PC-9 (cell line): ENCODE measurements at regions not wholly inside any gene's neighbourhood (a gene's known extent, or its start where the extent isn't known, plus 50 kb on each side); places are given as distances from the start of the nearest gene placed in this dataset.

Experiments
- BruUV-seq: library from RNA; stranded (reverse); fragments of 400-500 nt; replicated peaks from 2 replicates; lab custom pipeline; 2021; lab: Mats Ljungman, UMichigan
- CTCF ChIA-PET: fragments of 300-600 bp; sonication (Branson Sonifier 250); formaldehyde crosslinking; loops from one replicate; lab custom pipeline; 2022; ENCODE audit warnings: antibody characterized with exemption; lab: Charles Lee
- POLR2A ChIA-PET: fragments of 300-600 bp; sonication (Branson Sonifier 250); formaldehyde crosslinking; loops from one replicate; lab custom pipeline; 2022; ENCODE audit warnings: antibody characterized with exemption; ENCODE audit not compliant: unreplicated experiment; lab: Charles Lee
- DNase-seq, 2 experiments: peaks; one replicate each; pipeline versions ENCODE4 v3.0.0 to v3.0.0-alpha.2; 2015 to 2022; ENCODE audit warnings: mixed read lengths in 1 of 2
- H2AFZ ChIP-seq: fragments of 200-600 bp; sonication (generic); 2 replicates; pipeline ENCODE4 v1.8.1; 2017; ENCODE audit warnings: antibody characterized with exemption
- H3F3A ChIP-seq: fragments of 200-600 bp; sonication (generic); 2 replicates; pipeline ENCODE4 v1.8.1; 2017; ENCODE audit warnings: antibody characterized with exemption, mild to moderate bottlenecking, low read depth; ENCODE audit not compliant: insufficient read depth
- H3K27ac ChIP-seq: fragments of 200-600 bp; sonication (generic); 2 replicates; pipeline ENCODE4 v1.6.1; 2016; ENCODE audit warnings: mixed run types
- H3K27me3 ChIP-seq: fragments of 200-600 bp; sonication (generic); 2 replicates; pipeline ENCODE4 v1.6.1; 2016; ENCODE audit warnings: low read depth, mixed run types; ENCODE audit not compliant: insufficient read depth
- H3K36me3 ChIP-seq: fragments of 200-600 bp; sonication (generic); 2 replicates; pipeline ENCODE4 v1.6.1; 2016; ENCODE audit warnings: low read depth, mixed run types
- H3K4me1 ChIP-seq: fragments of 200-600 bp; sonication (generic); replicated peaks from 2 replicates; pipeline ENCODE4 v1.6.1; 2016; ENCODE audit warnings: mixed run types; ENCODE audit not compliant: insufficient read depth
- H3K4me2 ChIP-seq: fragments of 200-600 bp; sonication (generic); 2 replicates; pipeline ENCODE4 v1.6.1; 2017; ENCODE audit warnings: mixed run types
- H3K4me3 ChIP-seq: fragments of 200-600 bp; sonication (generic); 2 replicates; pipeline ENCODE4 v1.6.1; 2016; ENCODE audit warnings: mixed run types
- H3K79me2 ChIP-seq: fragments of 200-600 bp; sonication (generic); 2 replicates; pipeline ENCODE4 v1.6.1; 2017; ENCODE audit warnings: low read depth, mixed run types
- H3K9me2 ChIP-seq: fragments of 200-600 bp; sonication (generic); 2 replicates; pipeline ENCODE4 v1.8.1; 2017; ENCODE audit warnings: mild to moderate bottlenecking; ENCODE audit not compliant: insufficient read depth
- H3K9me3 ChIP-seq: fragments of 200-600 bp; sonication (generic); 2 replicates; pipeline ENCODE4 v1.8.1; 2016; ENCODE audit warnings: low read depth; ENCODE audit not compliant: insufficient read depth
- H4K20me1 ChIP-seq: fragments of 200-600 bp; sonication (generic); 2 replicates; pipeline ENCODE4 v1.8.1; 2017; ENCODE audit not compliant: insufficient read depth
- EZH2 ChIP-seq: fragments of 200-600 bp; sonication (generic); IDR thresholded peaks from 2 replicates; pipeline ENCODE4 v1.8.0; 2017; ENCODE audit warnings: antibody characterized with exemption, low read depth
- intact Hi-C: fragments of 100-400 bp; cut with micrococcal nuclease; formaldehyde crosslinking; loops from one replicate; pipeline ENCODE4 v1.10.0; 2022; ENCODE audit not compliant: unreplicated experiment
- TF ChIP-seq, protein P1 (sequence below): fragments of 200-600 bp; sonication (generic); conservative IDR thresholded peaks from 2 replicates; pipeline ENCODE4 v1.6.1; 2017; ENCODE audit warnings: mixed run types, antibody characterized with exemption, mild to moderate bottlenecking, moderate library complexity

GRCh38 chr2:172241222-172241621 lies 138.5 kb upstream of the DLX2 start:
- DNase-seq, result no peak
- intact Hi-C loops, result no loop called here
- H3F3A ChIP-seq, result no peaks in the 10 kb centered on the region
- no peaks in the 10 kb centered on the region for H3K79me2 ChIP-seq
- no peak overlapping the region for H3K4me3 ChIP-seq
- H3K4me1 ChIP-seq, result peaks cover 8% of the 10 kb centered on the region
- TF ChIP-seq EZH2, result no peak
- TF ChIP-seq, protein P1, sequence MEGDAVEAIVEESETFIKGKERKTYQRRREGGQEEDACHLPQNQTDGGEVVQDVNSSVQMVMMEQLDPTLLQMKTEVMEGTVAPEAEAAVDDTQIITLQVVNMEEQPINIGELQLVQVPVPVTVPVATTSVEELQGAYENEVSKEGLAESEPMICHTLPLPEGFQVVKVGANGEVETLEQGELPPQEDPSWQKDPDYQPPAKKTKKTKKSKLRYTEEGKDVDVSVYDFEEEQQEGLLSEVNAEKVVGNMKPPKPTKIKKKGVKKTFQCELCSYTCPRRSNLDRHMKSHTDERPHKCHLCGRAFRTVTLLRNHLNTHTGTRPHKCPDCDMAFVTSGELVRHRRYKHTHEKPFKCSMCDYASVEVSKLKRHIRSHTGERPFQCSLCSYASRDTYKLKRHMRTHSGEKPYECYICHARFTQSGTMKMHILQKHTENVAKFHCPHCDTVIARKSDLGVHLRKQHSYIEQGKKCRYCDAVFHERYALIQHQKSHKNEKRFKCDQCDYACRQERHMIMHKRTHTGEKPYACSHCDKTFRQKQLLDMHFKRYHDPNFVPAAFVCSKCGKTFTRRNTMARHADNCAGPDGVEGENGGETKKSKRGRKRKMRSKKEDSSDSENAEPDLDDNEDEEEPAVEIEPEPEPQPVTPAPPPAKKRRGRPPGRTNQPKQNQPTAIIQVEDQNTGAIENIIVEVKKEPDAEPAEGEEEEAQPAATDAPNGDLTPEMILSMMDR, result no peak
- H2AFZ ChIP-seq, result no peak overlapping the region
- no peaks in the 10 kb centered on the region for H3K9me2 ChIP-seq
- H3K36me3 ChIP-seq, result no peaks in the 10 kb centered on the region
- peaks cover 7% of the 10 kb centered on the region; the same call in 1 of the 2 replicates for H3K9me3 ChIP-seq
- ChIA-PET CTCF (no interaction called here), POLR2A (interaction anchor here (0.7 kb wide), 1 partner anchor 1124 kb away, joined by 3 read pairs; no protein-coding TSS in a partner anchor)
- H3K27ac ChIP-seq, result no peak overlapping the region
- no peak overlapping the region for H3K4me2 ChIP-seq
- no peaks in the 10 kb centered on the region for H4K20me1 ChIP-seq
- H3K27me3 ChIP-seq, result no peaks in the 10 kb centered on the region
- no TSS peak for BruUV-seq

DNA sequence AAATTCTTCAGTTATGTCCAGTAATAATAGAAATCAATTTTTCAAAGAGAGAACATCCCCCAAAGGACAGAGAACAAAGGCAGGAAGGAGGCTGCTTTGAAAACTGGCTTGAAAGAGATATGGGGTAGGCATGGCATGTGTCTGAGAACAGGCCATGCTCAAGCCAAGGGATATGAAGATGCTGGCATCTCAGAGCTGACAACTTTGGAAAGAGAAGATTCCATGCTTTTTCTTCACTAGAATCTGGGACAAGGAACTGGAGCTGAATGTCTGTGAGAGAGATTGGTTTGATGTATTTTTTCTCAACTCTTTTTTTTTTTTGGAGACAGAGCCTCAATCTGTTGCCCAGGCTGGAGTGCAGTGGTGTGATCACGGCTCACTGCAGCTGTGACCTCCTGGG lies 139.8 kb upstream of the DLX2 start:
- intact Hi-C loops, result no loop called here
- no TSS peak for BruUV-seq

DNA sequence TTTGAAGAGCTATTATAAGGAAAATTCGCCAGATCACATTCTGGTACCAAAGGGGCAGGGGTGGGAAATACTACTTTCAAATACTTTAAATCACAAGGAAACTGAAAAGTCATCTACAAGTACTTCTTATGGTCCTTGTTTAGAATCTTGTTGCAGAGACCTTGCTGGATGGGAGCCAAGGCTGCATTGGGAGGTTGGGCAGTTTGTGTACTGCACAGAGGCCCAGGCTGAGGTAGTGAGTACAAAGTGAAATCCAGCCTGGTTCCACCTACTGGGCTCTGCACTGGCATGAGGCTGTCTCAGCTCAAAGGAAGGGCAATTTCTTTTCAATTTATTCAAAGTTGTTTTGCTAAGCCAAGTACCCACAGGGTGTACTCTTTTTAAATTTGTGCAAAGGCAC lies 140.3 kb upstream of the DLX2 start:
- TF ChIP-seq, protein P1, result no peak
- no peak for TF ChIP-seq EZH2
- peaks cover 26% of the 10 kb centered on the region for H3K4me1 ChIP-seq
- intact Hi-C loops, result no loop called here
- H4K20me1 ChIP-seq, result no peaks in the 10 kb centered on the region
- BruUV-seq, result no TSS peak
- DNase-seq, result peak in 1 of 2 experiments; percentile 28
- no peaks in the 10 kb centered on the region for H3K9me2 ChIP-seq
- no peaks in the 10 kb centered on the region for H3K36me3 ChIP-seq
- no peak overlapping the region for H3K4me3 ChIP-seq
- no peak overlapping the region for H3K4me2 ChIP-seq
- H3K27me3 ChIP-seq, result no peaks in the 10 kb centered on the region
- no peaks in the 10 kb centered on the region for H3K79me2 ChIP-seq
- POLR2A ChIA-PET, result interaction anchor here (0.6 kb wide), 1 partner anchor 21 kb away, joined by 3 read pairs; no protein-coding TSS in a partner anchor
- H2AFZ ChIP-seq, result no peak overlapping the region
- CTCF ChIA-PET, result interaction anchor here (0.7 kb wide), 1 partner anchor 219 kb away, joined by 3 read pairs; no protein-coding TSS in a partner anchor
- H3K9me3 ChIP-seq, result peaks cover 11% of the 10 kb centered on the region; the same call in 1 of the 2 replicates
- H3K27ac ChIP-seq, result no peak overlapping the region
- peaks cover 17% of the 10 kb centered on the region for H3F3A ChIP-seq

More for the DNA sequence above, 139.8 kb upstream of the DLX2 start:
- TF ChIP-seq, protein P1, result no peak
- no peak for TF ChIP-seq EZH2
- H3K9me3 ChIP-seq, result peaks cover 11% of the 10 kb centered on the region; the same call in 1 of the 2 replicates
- no peaks in the 10 kb centered on the region for H4K20me1 ChIP-seq
- no peak overlapping the region for H3K4me2 ChIP-seq
- H3K27ac ChIP-seq, result no peak overlapping the region
- no peak for DNase-seq
- POLR2A ChIA-PET, result interaction anchor here (0.6 kb wide), 1 partner anchor 21 kb away, joined by 3 read pairs; no protein-coding TSS in a partner anchor
- H3K4me3 ChIP-seq, result no peak overlapping the region
- no peak overlapping the region for H2AFZ ChIP-seq
- H3K4me1 ChIP-seq, result peaks cover 21% of the 10 kb centered on the region
- H3F3A ChIP-seq, result peaks cover 12% of the 10 kb centered on the region
- H3K36me3 ChIP-seq, result no peaks in the 10 kb centered on the region
- no peaks in the 10 kb centered on the region for H3K27me3 ChIP-seq
- no peaks in the 10 kb centered on the region for H3K79me2 ChIP-seq
- CTCF ChIA-PET, result interaction anchor here (0.7 kb wide), 1 partner anchor 220 kb away, joined by 3 read pairs; no protein-coding TSS in a partner anchor
- H3K9me2 ChIP-seq, result no peaks in the 10 kb centered on the region
